Gastrocnemius medialis (tissue), 4 donors: ENCODE measurements at regions not wholly inside any gene's neighbourhood (a gene's known extent, or its start where the extent isn't known, plus 50 kb on each side); places are given as distances from the start of the nearest gene placed in this dataset.

Source experiments
- ATAC-seq, 2 donors: fragments of 150-250 bp; one replicate each; pipeline ENCODE4 v1.9.1; 2016
- DNase-seq, 2 donors: peaks; one replicate each; pipeline ENCODE4 v3.0.0-alpha.2; 2019
- H3K27ac ChIP-seq, 4 donors: fragments of 200-600 bp; sonication (generic); 1 replicate in 1 of 4; 2 replicates in 3 of 4; pipeline ENCODE4 v1.5.1; 2016 to 2018; ENCODE audit warnings: mild to moderate bottlenecking in 2 of 4, moderate library complexity in 1 of 4
- H3K27me3 ChIP-seq, 3 donors: fragments of 200-600 bp; sonication (generic) in 2 of 3; 1 replicate in 1 of 3; 2 replicates in 2 of 3; pipeline versions ENCODE4 v1.5.1 to v1.6.0; 2016 to 2019; ENCODE audit warnings: mild to moderate bottlenecking in 1 of 3, moderate library complexity in 1 of 3
- H3K36me3 ChIP-seq, 2 donors: fragments of 200-600 bp; sonication (generic) in 1 of 2; one replicate each; pipeline ENCODE4 v1.5.1; 2017 to 2018
- H3K4me1 ChIP-seq, 2 donors: fragments of 200-600 bp; sonication (generic) in 1 of 2; one replicate each; pipeline ENCODE4 v1.5.1; 2016 to 2017; ENCODE audit warnings: mild to moderate bottlenecking in 2 of 2
- H3K4me3 ChIP-seq, 4 donors: fragments of 200-600 bp; sonication (generic) in 3 of 4; 1 replicate in 1 of 4; 2 replicates in 3 of 4; pipeline ENCODE4 v1.5.1; 2016 to 2019; ENCODE audit warnings: mild to moderate bottlenecking in 2 of 4
- H3K9me3 ChIP-seq, 3 donors: fragments of 200-600 bp; sonication (generic) in 2 of 3; 1 replicate in 1 of 3; 2 replicates in 2 of 3; pipeline ENCODE4 v1.5.1; 2016 to 2019
- POLR2A ChIP-seq, 2 donors: fragments of 450-650 bp; IDR thresholded peaks; one replicate each; pipeline ENCODE4 v1.6.1; 2017; ENCODE audit warnings: antibody characterized with exemption in 2 of 2, mild to moderate bottlenecking in 2 of 2, moderate library complexity in 2 of 2
- in situ Hi-C, 4 donors: fragments of 200-750 bp; cut with MboI; loops; one replicate each; pipeline versions ENCODE4 v1.15.0 to v1.8.0; 2017; ENCODE audit warnings: low sequenced_read_pairs in 4 of 4
- intact Hi-C: fragments of 100-400 bp; cut with DNase I; formaldehyde crosslinking; loops from one replicate; pipeline ENCODE4 v1.15.1; 2023; ENCODE audit warnings: low total_unique reads
- TF ChIP-seq, protein P1 (sequence below), 5 experiments: fragments of 450-650 bp in 3 of 5; fragments of 200-600 bp in 2 of 5; sonication (generic) in 2 of 5; IDR thresholded peaks in 4 of 5; conservative IDR thresholded peaks in 1 of 5; 1 replicate in 4 of 5; 2 replicates in 1 of 5; pipeline ENCODE4 v1.5.1; 2016 to 2019; ENCODE audit warnings: antibody characterized with exemption in 5 of 5, mild to moderate bottlenecking in 3 of 5, moderate library complexity in 3 of 5

DNA sequence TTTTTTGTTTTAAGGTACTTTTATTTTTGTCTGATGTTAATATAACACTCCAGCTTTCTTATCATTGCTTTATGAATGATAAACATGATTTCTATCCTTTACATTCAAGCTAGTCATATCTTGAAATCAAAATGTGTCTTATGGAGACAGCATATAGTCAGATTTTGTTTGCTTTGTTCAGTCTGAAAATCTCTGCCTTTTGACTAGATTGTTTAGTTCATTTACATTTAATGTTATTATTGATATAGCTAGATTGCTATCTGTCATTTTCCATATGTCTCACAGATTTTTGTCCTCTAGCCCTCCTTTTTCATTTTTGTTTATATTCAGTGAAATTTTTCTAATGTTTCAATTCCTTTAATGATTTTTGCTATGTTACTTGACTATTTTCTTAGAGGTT lies 332.8 kb downstream of the SMOC2 start:
- no peaks in the 10 kb centered on the region for H3K36me3 ChIP-seq
- H3K4me1 ChIP-seq, result no peaks in the 10 kb centered on the region
- intact Hi-C loops (no loop called here), in situ Hi-C loops (no loop called here)
- TF ChIP-seq POLR2A (IDR thresholded peaks at IDR 0.05), result no peak
- TF ChIP-seq, protein P1, sequence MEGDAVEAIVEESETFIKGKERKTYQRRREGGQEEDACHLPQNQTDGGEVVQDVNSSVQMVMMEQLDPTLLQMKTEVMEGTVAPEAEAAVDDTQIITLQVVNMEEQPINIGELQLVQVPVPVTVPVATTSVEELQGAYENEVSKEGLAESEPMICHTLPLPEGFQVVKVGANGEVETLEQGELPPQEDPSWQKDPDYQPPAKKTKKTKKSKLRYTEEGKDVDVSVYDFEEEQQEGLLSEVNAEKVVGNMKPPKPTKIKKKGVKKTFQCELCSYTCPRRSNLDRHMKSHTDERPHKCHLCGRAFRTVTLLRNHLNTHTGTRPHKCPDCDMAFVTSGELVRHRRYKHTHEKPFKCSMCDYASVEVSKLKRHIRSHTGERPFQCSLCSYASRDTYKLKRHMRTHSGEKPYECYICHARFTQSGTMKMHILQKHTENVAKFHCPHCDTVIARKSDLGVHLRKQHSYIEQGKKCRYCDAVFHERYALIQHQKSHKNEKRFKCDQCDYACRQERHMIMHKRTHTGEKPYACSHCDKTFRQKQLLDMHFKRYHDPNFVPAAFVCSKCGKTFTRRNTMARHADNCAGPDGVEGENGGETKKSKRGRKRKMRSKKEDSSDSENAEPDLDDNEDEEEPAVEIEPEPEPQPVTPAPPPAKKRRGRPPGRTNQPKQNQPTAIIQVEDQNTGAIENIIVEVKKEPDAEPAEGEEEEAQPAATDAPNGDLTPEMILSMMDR (IDR thresholded peaks at IDR 0.05 in 4 of 5, conservative IDR thresholded peaks at IDR 0.05 in 1 of 5), result no peak
- no peak overlapping the region for H3K4me3 ChIP-seq
- peaks cover 0 to 4% (median 0%) of the 10 kb centered on the region in 3 donors for H3K27me3 ChIP-seq
- no peak for ATAC-seq
- H3K27ac ChIP-seq, result no peak overlapping the region
- H3K9me3 ChIP-seq, result no peaks in the 10 kb centered on the region
- no peak for DNase-seq

DNA sequence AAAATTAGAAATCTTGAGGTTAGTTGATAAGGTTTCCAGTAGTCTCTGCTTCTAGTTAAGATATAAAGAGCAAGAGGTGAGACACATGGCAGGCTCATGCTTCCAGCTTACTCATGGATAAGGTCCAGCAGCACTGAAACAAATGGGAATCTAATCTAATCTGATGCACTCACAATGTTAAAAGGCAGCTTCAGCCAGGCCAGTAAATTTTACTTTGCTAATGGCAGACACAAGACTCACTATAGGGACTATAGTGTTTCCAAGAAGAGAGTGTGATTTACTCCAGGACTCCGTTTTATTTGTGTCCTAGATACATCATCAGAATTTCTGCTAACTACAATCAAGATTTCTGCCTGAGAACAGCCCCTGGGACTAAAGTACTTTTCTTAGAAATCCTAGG lies 324.8 kb downstream of the SMOC2 start:
- in situ Hi-C loops, result no loop called here

DNA sequence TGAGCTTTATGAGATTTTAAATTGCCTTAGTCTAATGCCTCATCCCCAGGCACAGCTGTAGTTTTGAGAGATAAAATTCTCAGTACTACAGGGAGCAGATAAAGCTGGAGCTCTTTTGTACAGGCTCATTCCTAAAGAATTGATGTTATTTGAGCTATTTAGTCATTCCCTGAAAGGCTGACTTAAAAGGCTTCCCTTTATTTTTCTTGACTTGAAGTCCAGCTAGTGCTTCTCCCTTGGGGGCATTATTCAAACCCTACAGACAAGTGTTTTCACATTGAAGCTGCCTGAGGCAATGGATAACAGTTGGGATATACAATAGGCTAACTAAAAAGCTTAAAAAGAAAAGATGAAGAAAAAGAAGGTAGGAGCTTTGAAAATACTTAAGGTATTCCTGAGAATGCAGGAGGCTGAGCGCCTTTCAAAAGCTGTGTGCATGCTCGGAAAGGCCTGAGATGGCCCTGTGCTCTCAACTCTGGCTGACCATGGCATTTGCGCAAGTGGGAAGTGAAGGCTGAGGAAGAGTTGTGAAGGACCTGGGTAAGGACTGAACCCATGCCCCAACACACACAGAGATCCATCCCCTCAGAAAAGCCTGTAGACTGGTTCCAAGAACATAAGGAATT lies 315.1 kb downstream of the SMOC2 start:
- Histone ChIP-seq H3K27me3 (no peaks in the 10 kb centered on the region), H3K36me3 (no peaks in the 10 kb centered on the region), H3K9me3 (no peaks in the 10 kb centered on the region), H3K4me1 (no peaks in the 10 kb centered on the region), H3K27ac (no peak overlapping the region), H3K4me3 (no peak overlapping the region)
- in situ Hi-C loops, result no loop called here
- DNase-seq (no peak), ATAC-seq (no peak)
- TF ChIP-seq, protein P1 (IDR thresholded peaks at IDR 0.05 in 4 of 5, conservative IDR thresholded peaks at IDR 0.05 in 1 of 5), result no peak
- TF ChIP-seq POLR2A (IDR thresholded peaks at IDR 0.05), result no peak
- intact Hi-C loops, result no loop called here

More for the DNA sequence above, 324.8 kb downstream of the SMOC2 start:
- H3K36me3 ChIP-seq, result no peaks in the 10 kb centered on the region
- H3K4me1 ChIP-seq, result no peaks in the 10 kb centered on the region
- ATAC-seq (no peak), DNase-seq (no peak)
- no peaks in the 10 kb centered on the region for H3K9me3 ChIP-seq
- H3K27ac ChIP-seq, result no peak overlapping the region
- intact Hi-C loops, result no loop called here
- no peak overlapping the region for H3K4me3 ChIP-seq
- no peak for TF ChIP-seq POLR2A (IDR thresholded peaks at IDR 0.05)
- TF ChIP-seq, protein P1 (IDR thresholded peaks at IDR 0.05 in 4 of 5, conservative IDR thresholded peaks at IDR 0.05 in 1 of 5), result no peak
- H3K27me3 ChIP-seq, result no peaks in the 10 kb centered on the region

DNA sequence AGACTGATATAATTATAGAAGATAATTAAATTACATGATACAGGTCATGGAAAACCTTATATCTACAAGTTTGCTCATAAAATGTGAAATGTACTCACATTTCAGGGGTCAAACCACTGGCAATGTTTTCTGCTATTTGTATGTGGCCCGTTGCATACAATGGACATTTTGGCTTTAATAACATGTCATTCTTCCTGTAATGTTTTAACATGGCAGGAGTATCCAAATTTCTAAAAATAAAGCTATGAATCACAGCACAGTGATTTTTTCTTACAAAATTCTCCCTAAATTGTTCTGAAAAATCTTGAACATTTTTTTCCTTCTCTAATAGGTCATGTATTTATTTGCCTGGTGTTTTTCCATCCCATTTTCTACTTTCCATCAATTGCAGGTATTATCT lies 305.7 kb downstream of the SMOC2 start:
- no peak overlapping the region for H3K4me3 ChIP-seq
- no peaks in the 10 kb centered on the region for H3K4me1 ChIP-seq
- peaks cover 0 to 3% (median 0%) of the 10 kb centered on the region in 3 donors for H3K27me3 ChIP-seq
- intact Hi-C loops, result no loop called here
- H3K9me3 ChIP-seq, result no peaks in the 10 kb centered on the region
- DNase-seq (no peak), ATAC-seq (no peak)
- TF ChIP-seq, protein P1 (IDR thresholded peaks at IDR 0.05 in 4 of 5, conservative IDR thresholded peaks at IDR 0.05 in 1 of 5), result no peak
- TF ChIP-seq POLR2A (IDR thresholded peaks at IDR 0.05), result no peak
- in situ Hi-C loops, result no loop called here
- no peaks in the 10 kb centered on the region for H3K36me3 ChIP-seq
- H3K27ac ChIP-seq, result no peak overlapping the region

DNA sequence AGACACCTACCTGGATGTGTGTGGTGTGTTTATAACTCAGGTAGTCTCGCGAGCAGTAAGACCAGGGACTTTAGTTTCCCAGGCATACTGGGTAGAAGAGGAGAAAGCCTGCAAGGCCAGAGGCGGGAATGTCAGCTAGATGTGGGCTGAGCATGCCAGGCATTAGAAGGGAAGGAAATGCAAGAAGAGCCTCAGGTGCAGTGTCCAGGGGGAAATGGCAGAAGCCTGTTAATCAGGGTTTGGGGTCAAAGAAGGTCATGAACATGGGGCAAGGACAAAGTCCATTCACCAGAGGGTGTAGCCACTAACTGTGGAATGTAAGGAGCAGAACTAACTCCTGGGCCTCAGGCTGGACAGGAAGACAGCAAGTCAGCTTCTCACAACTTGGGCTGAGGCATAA lies 305.0 kb downstream of the SMOC2 start:
- Histone ChIP-seq H3K9me3 (no peaks in the 10 kb centered on the region), H3K36me3 (no peaks in the 10 kb centered on the region), H3K27me3 (peaks cover 0 to 3% (median 0%) of the 10 kb centered on the region in 3 donors), H3K27ac (no peak overlapping the region), H3K4me1 (no peaks in the 10 kb centered on the region), H3K4me3 (no peak overlapping the region)
- intact Hi-C loops (no loop called here), in situ Hi-C loops (no loop called here)
- DNase-seq (no peak), ATAC-seq (no peak)
- TF ChIP-seq POLR2A (IDR thresholded peaks at IDR 0.05), result no peak
- TF ChIP-seq, protein P1 (IDR thresholded peaks at IDR 0.05 in 4 of 5, conservative IDR thresholded peaks at IDR 0.05 in 1 of 5), result no peak
